T-helper 17 cell (primary cell): ENCODE measurements at regions not wholly inside any gene's neighbourhood (a gene's known extent, or its start where the extent isn't known, plus 50 kb on each side); places are given as distances from the start of the nearest gene placed in this dataset.

Source experiments
- ATAC-seq: fragments of 150-1000 bp; cut with Tn5 transposase; 2 replicates; pipeline ENCODE4 v1.10.0; 2021; ENCODE audit warnings: mild to moderate bottlenecking, moderate library complexity
- DNase-seq, 3 donors: peaks; one replicate each; pipeline versions ENCODE4 v3.0.0 to v3.0.0-alpha.2; 2020 to 2021
- H3K9me3 ChIP-seq: one replicate; pipeline ENCODE4 v1.7.0; 2013; ENCODE audit warnings: low read length, mild to moderate bottlenecking; ENCODE audit not compliant: control insufficient read depth, poor library complexity, severe bottlenecking
- H3K27ac Mint-ChIP-seq: one replicate; pipeline ENCODE4 v1.8.0; 2022; ENCODE audit warnings: mild to moderate bottlenecking, moderate library complexity, mixed read lengths
- H3K27me3 Mint-ChIP-seq: one replicate; pipeline ENCODE4 v1.8.0; 2022; ENCODE audit warnings: mixed read lengths
- H3K36me3 Mint-ChIP-seq: one replicate; pipeline ENCODE4 v1.8.0; 2022; ENCODE audit warnings: low read depth, mixed read lengths
- H3K4me1 Mint-ChIP-seq: one replicate; pipeline ENCODE4 v1.8.0; 2022; ENCODE audit warnings: mild to moderate bottlenecking, mixed read lengths
- H3K4me3 Mint-ChIP-seq: one replicate; pipeline ENCODE4 v1.8.0; 2022; ENCODE audit warnings: mild to moderate bottlenecking, moderate library complexity, mixed read lengths

DNA sequence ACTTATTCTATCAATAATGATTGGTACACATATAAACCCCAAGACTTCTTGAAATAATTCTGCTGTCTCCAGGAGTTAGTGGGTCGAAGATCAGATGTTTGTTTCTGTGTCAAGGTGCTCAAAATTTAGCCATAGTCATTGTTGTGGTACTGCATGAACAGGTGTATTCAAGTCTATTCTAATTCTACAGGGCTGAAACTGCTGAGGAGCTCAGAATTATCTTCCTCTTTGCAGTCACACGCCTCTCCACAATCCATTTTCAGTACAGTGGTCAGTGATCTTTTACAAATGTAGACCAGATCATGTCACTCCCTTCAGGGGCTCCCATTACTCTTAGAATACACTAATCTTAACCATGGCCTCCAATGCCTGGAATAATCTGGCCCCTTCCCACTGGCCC is 527.5 kb downstream of the NTRK3 start:
- ATAC-seq (no peak), DNase-seq (no peak)
- H3K27me3 Mint-ChIP-seq = peaks cover 13% of the 10 kb centered on the region
- H3K9me3 ChIP-seq = no peaks in the 10 kb centered on the region
- no peaks in the 10 kb centered on the region for H3K36me3 Mint-ChIP-seq
- no peak overlapping the region for H3K4me3 Mint-ChIP-seq
- H3K27ac Mint-ChIP-seq = no peak overlapping the region
- no peaks in the 10 kb centered on the region for H3K4me1 Mint-ChIP-seq

GRCh38 chr15:87727073-87727472 is 529.5 kb downstream of the NTRK3 start:
- DNase-seq (no peak), ATAC-seq (no peak)
- no peak overlapping the region for H3K27ac Mint-ChIP-seq
- H3K27me3 Mint-ChIP-seq = peaks cover 21% of the 10 kb centered on the region
- H3K9me3 ChIP-seq = no peaks in the 10 kb centered on the region
- no peaks in the 10 kb centered on the region for H3K4me1 Mint-ChIP-seq
- H3K36me3 Mint-ChIP-seq = no peaks in the 10 kb centered on the region
- H3K4me3 Mint-ChIP-seq = no peak overlapping the region

DNA sequence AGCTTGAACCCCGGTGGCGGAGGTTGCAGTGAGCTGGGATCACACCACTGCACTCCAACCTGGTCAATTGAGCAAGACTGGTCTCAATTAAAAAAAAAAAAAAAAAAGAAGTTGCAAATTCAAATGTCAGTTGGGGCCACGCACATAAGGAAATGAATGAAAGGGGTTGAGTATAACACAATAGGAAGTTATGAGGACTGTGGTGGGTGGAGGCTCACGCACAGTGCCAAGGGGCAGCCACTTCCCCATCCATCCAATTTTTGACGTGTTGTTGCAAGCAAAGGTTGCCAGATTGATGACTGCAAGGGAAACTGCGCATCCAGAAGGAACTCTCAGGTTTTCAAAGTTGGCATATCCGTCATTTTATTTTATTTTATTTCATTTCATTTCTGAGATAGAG is 532.2 kb downstream of the NTRK3 start:
- H3K27ac Mint-ChIP-seq = no peak overlapping the region

GRCh38 chr15:87722941-87723691 is 533.4 kb downstream of the NTRK3 start:
- H3K36me3 Mint-ChIP-seq = no peaks in the 10 kb centered on the region
- DNase-seq (no peak), ATAC-seq (no peak)

More for the DNA sequence above, 532.2 kb downstream of the NTRK3 start:
- peaks cover 19% of the 10 kb centered on the region for H3K27me3 Mint-ChIP-seq
- ATAC-seq = no peak
- H3K4me1 Mint-ChIP-seq = no peaks in the 10 kb centered on the region
- H3K4me3 Mint-ChIP-seq = no peak overlapping the region
- no peak for DNase-seq
- no peaks in the 10 kb centered on the region for H3K36me3 Mint-ChIP-seq
- no peaks in the 10 kb centered on the region for H3K9me3 ChIP-seq

DNA sequence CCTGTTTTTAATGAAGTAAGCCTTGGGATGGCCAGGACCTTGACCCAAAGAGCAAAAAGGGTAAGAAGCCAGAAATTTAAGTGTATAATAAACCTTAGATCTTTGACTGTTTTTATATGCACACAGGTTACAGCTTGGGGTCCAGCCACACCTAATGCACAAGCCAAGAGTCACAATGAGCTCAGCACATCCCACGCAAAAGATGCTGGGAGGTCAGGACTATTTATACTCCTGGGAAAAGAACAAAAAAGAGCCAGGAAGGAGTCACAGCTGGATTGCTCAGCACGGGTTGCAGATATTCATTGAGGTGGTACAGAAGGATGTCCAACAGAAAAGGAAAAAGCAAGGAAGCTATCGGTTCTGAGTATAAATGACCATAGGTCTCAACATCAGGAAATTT is 536.3 kb downstream of the NTRK3 start:
- Mint-ChIP-seq H3K4me1 (no peaks in the 10 kb centered on the region), H3K4me3 (no peak overlapping the region), H3K27me3 (peaks cover 15% of the 10 kb centered on the region), H3K27ac (no peak overlapping the region), H3K36me3 (no peaks in the 10 kb centered on the region)
- no peaks in the 10 kb centered on the region for H3K9me3 ChIP-seq
- DNase-seq = no peak
- ATAC-seq = no peak

More at GRCh38 chr15:87722941-87723691, 533.4 kb downstream of the NTRK3 start:
- Mint-ChIP-seq H3K27me3 (peaks cover 15% of the 10 kb centered on the region), H3K4me3 (no peak overlapping the region), H3K27ac (no peak overlapping the region), H3K4me1 (no peaks in the 10 kb centered on the region)
- H3K9me3 ChIP-seq = no peaks in the 10 kb centered on the region

DNA sequence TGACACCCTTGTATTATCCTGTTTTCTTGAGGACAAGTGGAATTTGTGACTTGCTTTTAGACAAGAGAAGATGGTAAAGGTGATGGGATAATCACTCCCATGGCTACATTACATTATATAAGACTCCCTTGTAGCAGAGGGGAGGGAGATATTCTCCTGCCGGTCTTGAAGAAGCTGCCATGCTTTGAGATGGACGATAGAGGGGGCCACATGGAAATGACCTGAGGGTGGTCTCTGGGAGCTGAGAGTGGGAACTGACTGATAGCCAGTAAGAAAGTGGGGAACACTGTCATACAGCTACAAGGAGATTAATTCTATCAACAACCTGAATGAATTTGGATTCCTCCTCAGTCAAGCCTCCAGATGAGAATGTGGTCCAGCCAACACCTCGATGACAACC is 540.1 kb downstream of the NTRK3 start:
- Mint-ChIP-seq H3K4me1 (no peaks in the 10 kb centered on the region), H3K4me3 (no peak overlapping the region), H3K36me3 (no peaks in the 10 kb centered on the region), H3K27ac (no peak overlapping the region), H3K27me3 (peaks cover 2% of the 10 kb centered on the region)
- DNase-seq = no peak
- H3K9me3 ChIP-seq = no peaks in the 10 kb centered on the region
- ATAC-seq = no peak

GRCh38 chr15:87715252-87715651 is 541.3 kb downstream of the NTRK3 start:
- no peak overlapping the region for H3K27ac Mint-ChIP-seq
- no peaks in the 10 kb centered on the region for H3K9me3 ChIP-seq
- ATAC-seq (no peak), DNase-seq (no peak)
- no peaks in the 10 kb centered on the region for H3K36me3 Mint-ChIP-seq
- peaks cover 6% of the 10 kb centered on the region for H3K27me3 Mint-ChIP-seq
- no peaks in the 10 kb centered on the region for H3K4me1 Mint-ChIP-seq
- no peak overlapping the region for H3K4me3 Mint-ChIP-seq

DNA sequence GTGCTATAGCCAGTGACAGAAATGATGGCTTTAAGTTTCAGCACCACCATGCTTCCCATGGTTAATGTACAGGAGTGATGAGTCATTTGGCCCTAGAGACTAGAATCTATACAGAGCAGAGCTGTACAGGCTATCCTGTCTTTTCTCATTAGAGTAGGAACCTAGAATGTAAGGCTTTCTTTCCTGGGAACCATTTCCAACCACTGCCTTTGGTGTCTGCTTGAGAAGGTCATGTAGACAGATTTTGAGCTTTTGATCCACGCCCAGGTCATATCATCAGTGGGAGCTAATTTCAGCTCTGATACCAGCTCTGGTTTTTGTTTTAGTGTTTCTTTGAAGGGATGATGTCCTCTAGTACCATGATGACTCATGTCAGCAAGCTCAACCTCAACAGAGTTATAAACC is 543.1 kb downstream of the NTRK3 start:
- no peak for DNase-seq
- ATAC-seq = no peak
- Mint-ChIP-seq H3K4me1 (no peaks in the 10 kb centered on the region), H3K36me3 (no peaks in the 10 kb centered on the region), H3K4me3 (no peak overlapping the region), H3K27me3 (peaks cover 6% of the 10 kb centered on the region), H3K27ac (no peak overlapping the region)
- no peaks in the 10 kb centered on the region for H3K9me3 ChIP-seq

DNA sequence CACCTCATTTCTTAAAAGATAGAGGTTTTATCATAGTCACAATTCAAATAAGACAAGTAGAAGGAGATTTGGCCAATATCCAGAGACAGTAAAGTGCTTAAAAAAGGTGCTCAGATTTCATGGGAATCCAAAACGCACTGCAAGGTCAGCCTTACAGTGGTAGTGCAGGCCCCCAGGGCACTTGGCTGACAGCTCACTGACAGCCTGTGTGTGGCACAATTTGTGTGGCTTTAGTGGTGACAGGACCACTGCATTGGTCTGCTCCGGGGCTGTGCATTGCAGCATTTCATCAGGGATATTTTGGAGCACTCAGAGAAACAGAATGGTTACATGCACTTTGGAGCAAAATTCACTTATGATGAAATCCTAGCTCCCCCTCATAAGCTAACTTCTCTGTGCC is 544.3 kb downstream of the NTRK3 start:
- H3K36me3 Mint-ChIP-seq = no peaks in the 10 kb centered on the region
- H3K4me1 Mint-ChIP-seq = no peaks in the 10 kb centered on the region
- H3K27ac Mint-ChIP-seq = no peak overlapping the region
- H3K27me3 Mint-ChIP-seq = peaks cover 6% of the 10 kb centered on the region
- DNase-seq (no peak), ATAC-seq (no peak)
- no peaks in the 10 kb centered on the region for H3K9me3 ChIP-seq
- no peak overlapping the region for H3K4me3 Mint-ChIP-seq

DNA sequence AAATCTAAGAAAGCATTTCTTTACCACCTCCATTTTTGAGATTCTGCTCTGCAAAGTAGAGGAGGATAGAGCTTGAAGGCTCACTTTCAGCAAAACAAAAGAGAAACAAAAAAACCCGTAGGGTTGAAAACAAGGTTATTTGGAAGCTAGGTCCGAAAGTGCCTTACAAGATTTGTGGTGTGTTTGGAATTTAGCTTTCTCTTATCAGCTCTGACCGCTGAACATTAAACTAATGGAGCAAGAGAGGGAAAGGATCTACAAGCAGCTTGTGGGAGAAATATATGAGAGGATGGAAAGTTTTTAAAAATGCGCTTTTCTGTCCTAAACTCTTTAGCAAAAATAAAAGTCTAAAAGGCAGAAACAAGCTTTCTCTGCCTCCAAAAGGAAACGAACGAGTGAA is 545.5 kb downstream of the NTRK3 start:
- Mint-ChIP-seq H3K27me3 (peaks cover 6% of the 10 kb centered on the region), H3K27ac (no peak overlapping the region), H3K4me1 (no peaks in the 10 kb centered on the region), H3K4me3 (no peak overlapping the region), H3K36me3 (no peaks in the 10 kb centered on the region)
- ATAC-seq = no peak
- DNase-seq = no peak
- no peaks in the 10 kb centered on the region for H3K9me3 ChIP-seq

DNA sequence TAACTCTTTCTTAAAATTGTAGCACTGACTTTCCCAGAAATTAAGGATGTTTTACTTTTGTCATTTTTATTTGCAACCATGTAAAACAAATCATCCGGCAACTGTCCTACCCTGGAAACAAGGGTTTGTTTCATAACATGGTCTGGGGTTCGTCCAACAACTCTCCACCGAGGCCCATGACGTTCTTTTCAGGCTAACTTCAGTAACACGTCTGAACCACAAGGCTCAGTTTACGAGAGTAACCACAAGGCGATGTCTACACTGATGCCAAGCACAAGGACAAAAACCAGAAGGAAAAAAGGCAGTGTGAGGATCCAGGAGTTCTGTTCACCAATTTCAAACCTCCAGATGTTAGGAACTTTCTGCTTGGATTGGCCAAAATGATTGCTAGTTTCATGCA is 546.1 kb downstream of the NTRK3 start:
- Mint-ChIP-seq H3K4me3 (no peak overlapping the region), H3K27ac (no peak overlapping the region), H3K36me3 (no peaks in the 10 kb centered on the region), H3K4me1 (no peaks in the 10 kb centered on the region), H3K27me3 (peaks cover 9% of the 10 kb centered on the region)
- ATAC-seq = no peak
- no peak for DNase-seq
- no peaks in the 10 kb centered on the region for H3K9me3 ChIP-seq

DNA sequence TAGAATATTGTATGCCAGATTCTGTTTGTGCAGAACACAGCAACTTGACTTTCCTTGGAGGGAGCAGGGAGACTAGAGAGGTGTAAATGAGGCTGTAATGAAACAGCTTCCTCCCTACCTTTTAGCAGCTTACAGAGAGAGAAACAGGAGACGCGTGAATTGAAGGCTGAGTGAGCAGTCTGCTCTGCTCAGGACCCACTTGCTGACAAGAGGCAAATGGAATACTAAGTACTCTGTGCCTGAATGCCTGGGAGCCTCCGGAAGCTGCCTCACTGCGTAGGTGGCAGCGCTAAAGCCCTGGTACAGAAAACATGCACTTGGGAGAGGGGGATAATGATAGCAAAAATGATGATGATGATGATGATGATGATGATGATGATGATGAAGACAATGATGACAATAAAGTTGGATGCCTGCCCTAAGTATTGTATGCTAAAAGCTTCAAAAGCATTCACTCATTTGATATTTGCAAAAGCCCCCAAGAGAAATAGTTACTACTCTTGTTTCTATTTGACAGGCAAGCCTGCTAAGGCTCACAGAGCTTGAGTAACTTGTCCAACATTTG is 548.9 kb downstream of the NTRK3 start:
- H3K27me3 Mint-ChIP-seq = peaks cover 11% of the 10 kb centered on the region
- no peak overlapping the region for H3K27ac Mint-ChIP-seq
- no peaks in the 10 kb centered on the region for H3K4me1 Mint-ChIP-seq
- DNase-seq (no peak), ATAC-seq (no peak)
- H3K4me3 Mint-ChIP-seq = no peak overlapping the region
- no peaks in the 10 kb centered on the region for H3K9me3 ChIP-seq
- H3K36me3 Mint-ChIP-seq = no peaks in the 10 kb centered on the region

DNA sequence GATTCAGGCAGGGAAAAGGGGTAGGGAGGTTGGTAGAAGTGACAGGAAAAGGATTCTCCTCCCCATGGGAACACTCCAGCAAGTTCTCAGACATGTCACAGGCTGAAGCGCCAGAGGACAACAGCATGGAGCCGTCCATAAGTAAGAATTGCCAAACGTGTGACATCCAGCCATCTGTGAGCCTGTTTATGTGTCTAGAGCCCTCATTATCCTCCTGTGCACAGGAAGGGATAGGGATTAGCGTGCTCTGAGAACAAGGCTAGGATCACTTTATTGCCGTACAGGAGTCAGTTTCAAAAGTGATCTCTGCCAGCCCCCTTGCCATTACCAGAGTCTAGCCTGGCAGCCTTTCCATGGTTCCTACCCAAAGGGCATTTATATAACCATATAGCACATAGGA is 549.5 kb downstream of the NTRK3 start:
- no peak overlapping the region for H3K4me3 Mint-ChIP-seq

DNA sequence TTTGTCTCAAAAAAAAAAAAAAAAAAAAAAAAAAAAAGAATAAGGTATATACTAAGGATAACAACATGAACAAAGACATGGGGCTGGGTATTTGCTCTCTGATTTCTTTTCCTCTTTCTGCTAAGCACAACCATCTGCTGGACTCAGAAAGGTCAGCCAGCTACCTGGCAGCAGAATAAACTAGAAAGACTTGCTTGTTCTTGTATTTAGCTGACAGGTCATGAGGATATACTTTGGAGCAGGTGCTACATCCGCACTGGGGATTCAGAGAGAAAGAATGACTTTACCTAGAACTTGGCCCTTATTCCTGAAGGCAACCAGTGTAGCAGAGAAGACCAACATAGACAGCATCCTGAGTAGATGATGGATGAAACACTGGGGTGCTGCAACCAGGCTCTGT is 550.5 kb downstream of the NTRK3 start:
- Mint-ChIP-seq H3K27me3 (peaks cover 5% of the 10 kb centered on the region), H3K4me3 (no peak overlapping the region), H3K27ac (no peak overlapping the region), H3K4me1 (no peaks in the 10 kb centered on the region), H3K36me3 (no peaks in the 10 kb centered on the region)
- no peak for ATAC-seq
- DNase-seq = no peak
- no peaks in the 10 kb centered on the region for H3K9me3 ChIP-seq

More for the DNA sequence above, 549.5 kb downstream of the NTRK3 start:
- DNase-seq = no peak
- H3K9me3 ChIP-seq = no peaks in the 10 kb centered on the region
- H3K4me1 Mint-ChIP-seq = no peaks in the 10 kb centered on the region
- H3K36me3 Mint-ChIP-seq = no peaks in the 10 kb centered on the region
- peaks cover 11% of the 10 kb centered on the region for H3K27me3 Mint-ChIP-seq
- H3K27ac Mint-ChIP-seq = no peak overlapping the region
- ATAC-seq = no peak
